ENCODE measurements at regions not wholly inside any gene's neighbourhood (a gene's known extent, or its start where the extent isn't known, plus 50 kb on each side); places are given as distances from the start of the nearest gene placed in this dataset.
A peak's percentile ranks its signal among the peaks of the same experiment; 100 is the strongest.

- Mint-ChIP-seq H3K36me3 (ENCODE audit: low read depth) (no peaks in the 10 kb centered on the region), H3K27me3 (ENCODE audit: insufficient read depth) (peaks cover 45% of the 10 kb centered on the region), H3K4me3 (no peak overlapping the region), H3K27ac (no peak overlapping the region), H3K9me3 (no peaks in the 10 kb centered on the region), H3K4me1 (no peaks in the 10 kb centered on the region)
- H3K9ac ChIP-seq (ENCODE audit: extremely low read depth, low read length, poor library complexity, severe bottlenecking) = no peak overlapping the region
- no peaks in the 10 kb centered on the region for H3K4me1 ChIP-seq (ENCODE audit: control insufficient read depth, insufficient read depth, low read length)
- H3K27me3 ChIP-seq (ENCODE audit: control insufficient read depth, insufficient read depth, low read length, poor library complexity, severe bottlenecking) = peaks cover 58% of the 10 kb centered on the region
- no peaks in the 10 kb centered on the region for H3K36me3 ChIP-seq (ENCODE audit: control insufficient read depth, insufficient read depth, low read length)
- H3K9me3 ChIP-seq (ENCODE audit: control insufficient read depth, low read length) = no peaks in the 10 kb centered on the region
- DNase-seq = no peak
- no peak overlapping the region for H3K4me3 ChIP-seq (ENCODE audit: low read length)
- H3K27ac ChIP-seq (ENCODE audit: low read depth, low read length) = no peak overlapping the region
- TF ChIP-seq CTCF (conservative IDR thresholded peaks at IDR 0.05) = peak; percentile 35
- 91% methylated on average over 4 to 5 of the region's 5 CpGs for WGBS, 2 experiments (ENCODE audit: insufficient coverage in 1 of 2, insufficient read length in 1 of 2)
Observed at GRCh38 chr16:86224126-86224525, 286.2 kb upstream of the FOXF1 start.

DNA sequence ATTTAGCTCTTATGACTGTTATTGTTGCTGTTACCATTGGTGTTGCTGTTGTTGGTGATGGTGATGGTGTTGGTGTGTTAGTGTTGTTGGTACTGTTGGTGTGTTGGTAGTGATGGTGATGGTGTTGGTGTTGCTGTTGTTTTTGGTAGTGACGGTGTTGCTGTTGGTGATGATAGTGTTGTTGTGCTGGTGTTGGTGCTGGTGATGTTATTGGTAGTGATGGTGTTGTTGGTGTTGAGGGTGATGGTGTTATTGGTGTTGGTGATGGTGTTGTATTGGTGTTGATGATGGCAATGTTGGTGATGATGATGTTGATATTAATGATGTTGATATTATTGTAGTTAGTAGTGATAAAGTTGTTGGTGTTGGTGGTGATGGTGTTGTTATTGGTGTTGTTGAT lies 285.7 kb upstream of the FOXF1 start:
- Histone ChIP-seq H3K9me3 (ENCODE audit: control insufficient read depth, low read length) (no peaks in the 10 kb centered on the region), H3K4me3 (ENCODE audit: low read length) (no peak overlapping the region), H3K27me3 (ENCODE audit: control insufficient read depth, insufficient read depth, low read length, poor library complexity, severe bottlenecking) (peaks cover 58% of the 10 kb centered on the region), H3K4me1 (ENCODE audit: control insufficient read depth, insufficient read depth, low read length) (no peaks in the 10 kb centered on the region), H3K9ac (ENCODE audit: extremely low read depth, low read length, poor library complexity, severe bottlenecking) (no peak overlapping the region), H3K36me3 (ENCODE audit: control insufficient read depth, insufficient read depth, low read length) (no peaks in the 10 kb centered on the region), H3K27ac (ENCODE audit: low read depth, low read length) (no peak overlapping the region)
- Mint-ChIP-seq H3K9me3 (no peaks in the 10 kb centered on the region), H3K27ac (no peak overlapping the region), H3K4me3 (no peak overlapping the region), H3K4me1 (no peaks in the 10 kb centered on the region), H3K27me3 (ENCODE audit: insufficient read depth) (peaks cover 44% of the 10 kb centered on the region), H3K36me3 (ENCODE audit: low read depth) (no peaks in the 10 kb centered on the region)
- DNase-seq = no peak
- TF ChIP-seq CTCF (conservative IDR thresholded peaks at IDR 0.05) = no peak
- WGBS, 2 experiments (ENCODE audit: insufficient coverage in 1 of 2, insufficient read length in 1 of 2) = 95% methylated on average over 1 of the region's 1 CpG; no CpG with 5 or more reads in 1 of the 2 experiments

DNA sequence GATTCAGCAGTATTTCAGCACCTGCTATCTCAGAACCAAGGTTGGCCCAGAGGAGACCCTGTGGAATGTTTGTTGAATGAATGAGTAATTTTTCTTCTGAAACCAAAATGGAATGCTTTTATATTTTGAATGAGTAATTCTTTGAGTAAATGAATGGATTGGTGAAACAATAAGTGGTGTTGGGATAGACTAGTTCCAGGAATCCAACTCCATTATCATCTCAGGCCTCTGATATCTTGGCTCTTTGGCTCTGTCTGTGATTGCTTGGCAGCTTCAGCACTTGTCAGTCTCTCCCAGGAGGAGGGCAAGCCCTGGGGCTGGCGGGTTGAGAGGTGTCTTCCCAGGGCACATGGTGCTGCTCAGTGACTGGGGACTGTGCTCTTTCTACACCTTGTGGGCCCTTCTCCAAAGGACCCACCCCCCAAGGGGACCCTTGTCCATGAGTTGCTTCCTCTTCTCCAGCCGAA lies 284.4 kb upstream of the FOXF1 start:
- no peak overlapping the region for H3K4me3 Mint-ChIP-seq
- no peak overlapping the region for H3K27ac Mint-ChIP-seq
- H3K9ac ChIP-seq (ENCODE audit: extremely low read depth, low read length, poor library complexity, severe bottlenecking) = no peak overlapping the region
- 84 to 92% methylated on average over 2 of the region's 2 CpGs for WGBS, 2 experiments (ENCODE audit: insufficient coverage in 1 of 2, insufficient read length in 1 of 2)
- no peaks in the 10 kb centered on the region for H3K36me3 ChIP-seq (ENCODE audit: control insufficient read depth, insufficient read depth, low read length)
- no peak for TF ChIP-seq CTCF (conservative IDR thresholded peaks at IDR 0.05)
- H3K9me3 Mint-ChIP-seq = no peaks in the 10 kb centered on the region
- DNase-seq = no peak
- H3K4me3 ChIP-seq (ENCODE audit: low read length) = no peak overlapping the region
- no peaks in the 10 kb centered on the region for H3K4me1 Mint-ChIP-seq
- no peaks in the 10 kb centered on the region for H3K4me1 ChIP-seq (ENCODE audit: control insufficient read depth, insufficient read depth, low read length)
- H3K9me3 ChIP-seq (ENCODE audit: control insufficient read depth, low read length) = no peaks in the 10 kb centered on the region
- no peaks in the 10 kb centered on the region for H3K36me3 Mint-ChIP-seq (ENCODE audit: low read depth)
- H3K27me3 ChIP-seq (ENCODE audit: control insufficient read depth, insufficient read depth, low read length, poor library complexity, severe bottlenecking) = peaks cover 54% of the 10 kb centered on the region
- H3K27ac ChIP-seq (ENCODE audit: low read depth, low read length) = no peak overlapping the region
- H3K27me3 Mint-ChIP-seq (ENCODE audit: insufficient read depth) = peaks cover 36% of the 10 kb centered on the region

Data from endodermal cell (in vitro differentiated cells).